Colonic mucosa (tissue), 4 donors: ENCODE measurements at regions not wholly inside any gene's neighbourhood (a gene's known extent, or its start where the extent isn't known, plus 50 kb on each side); places are given as distances from the start of the nearest gene placed in this dataset.
"Not testable (repeated sequence)": the region's sequence is repeated elsewhere in the genome, so short reads cannot be mapped to it uniquely, and the experiment has no call there.

Source experiments
- DNase-seq: peaks from one replicate; pipeline ENCODE4 v3.0.0-alpha.2; 2020
- H3K27ac ChIP-seq: fragments of 200-600 bp; one replicate; pipeline ENCODE4 v1.8.0; 2021
- H3K27me3 ChIP-seq: fragments of 200-600 bp; one replicate; pipeline ENCODE4 v1.8.0; 2021
- H3K36me3 ChIP-seq: fragments of 200-600 bp; one replicate; pipeline ENCODE4 v1.8.0; 2021
- H3K4me1 ChIP-seq: fragments of 200-600 bp; one replicate; pipeline ENCODE4 v1.8.0; 2021; ENCODE audit warnings: mild to moderate bottlenecking
- H3K4me3 ChIP-seq: fragments of 200-600 bp; one replicate; pipeline ENCODE4 v1.8.0; 2021
- H3K9ac ChIP-seq, 2 donors: one replicate each; pipeline ENCODE4 v1.7.0; 2013; ENCODE audit warnings: control low read depth in 2 of 2, low read depth in 2 of 2, low read length in 2 of 2
- H3K9me3 ChIP-seq: fragments of 200-600 bp; one replicate; pipeline ENCODE4 v1.8.0; 2021
- CTCF ChIP-seq: fragments of 200-600 bp; IDR thresholded peaks from one replicate; pipeline ENCODE4 v1.8.0; 2022; ENCODE audit warnings: antibody characterized with exemption, mild to moderate bottlenecking
- intact Hi-C: fragments of 100-400 bp; cut with DNase I; formaldehyde crosslinking; loops from one replicate; pipeline ENCODE4 v1.14.1; 2022
- donor health status: healthy.
- donor health status: DM: no; HTN: no; CAD: no.
- donor health status: DM: no; HTN: no; CAD: no.

GRCh38 chr2:146720170-146720569, 1124.7 kb upstream of the ACVR2A start:
- H3K9me3 ChIP-seq: no peaks in the 10 kb centered on the region
- H3K36me3 ChIP-seq: no peaks in the 10 kb centered on the region
- no peak for DNase-seq
- H3K9ac ChIP-seq: no peak overlapping the region
- no peak for TF ChIP-seq CTCF
- H3K4me1 ChIP-seq: no peaks in the 10 kb centered on the region
- intact Hi-C loops: no loop called here
- no peak overlapping the region for H3K27ac ChIP-seq
- no peaks in the 10 kb centered on the region for H3K27me3 ChIP-seq
- H3K4me3 ChIP-seq: no peak overlapping the region

- H3K27ac ChIP-seq: no peak overlapping the region
- no peaks in the 10 kb centered on the region for H3K4me1 ChIP-seq
- no peaks in the 10 kb centered on the region for H3K36me3 ChIP-seq
- DNase-seq: no peak
- H3K4me3 ChIP-seq: no peak overlapping the region
- H3K9ac ChIP-seq: no peak overlapping the region
- TF ChIP-seq CTCF: no peak
- no peaks in the 10 kb centered on the region for H3K9me3 ChIP-seq
- H3K27me3 ChIP-seq: no peaks in the 10 kb centered on the region
- intact Hi-C loops: no loop called here
Measured at GRCh38 chr2:146716591-146716990, 1128.2 kb upstream of the ACVR2A start.

GRCh38 chr2:146709004-146709403, 1135.8 kb upstream of the ACVR2A start:
- Histone ChIP-seq H3K27me3 (no peaks in the 10 kb centered on the region), H3K9me3 (no peaks in the 10 kb centered on the region), H3K4me3 (no peak overlapping the region), H3K9ac (no peak overlapping the region), H3K27ac (no peak overlapping the region), H3K36me3 (no peaks in the 10 kb centered on the region), H3K4me1 (no peaks in the 10 kb centered on the region)
- TF ChIP-seq CTCF: no peak
- intact Hi-C loops: no loop called here
- no peak for DNase-seq

- Histone ChIP-seq H3K36me3 (no peaks in the 10 kb centered on the region), H3K4me3 (no peak overlapping the region), H3K9ac (no peak overlapping the region), H3K4me1 (no peaks in the 10 kb centered on the region), H3K27me3 (no peaks in the 10 kb centered on the region), H3K9me3 (no peaks in the 10 kb centered on the region), H3K27ac (no peak overlapping the region)
- TF ChIP-seq CTCF: no peak
- no peak for DNase-seq
- intact Hi-C loops: no loop called here
Measured at GRCh38 chr2:146701183-146701582, 1143.6 kb upstream of the ACVR2A start.

- no peak for TF ChIP-seq CTCF
- no peak overlapping the region for H3K9ac ChIP-seq
- H3K27ac ChIP-seq: no peak overlapping the region
- no peak overlapping the region for H3K4me3 ChIP-seq
- no peaks in the 10 kb centered on the region for H3K4me1 ChIP-seq
- no peaks in the 10 kb centered on the region for H3K27me3 ChIP-seq
- no peaks in the 10 kb centered on the region for H3K9me3 ChIP-seq
- DNase-seq: no peak
- no peaks in the 10 kb centered on the region for H3K36me3 ChIP-seq
- intact Hi-C loops: no loop called here
Measured at GRCh38 chr2:146697307-146697706, 1147.5 kb upstream of the ACVR2A start.

GRCh38 chr2:146696787-146697186, 1148.0 kb upstream of the ACVR2A start:
- H3K27ac ChIP-seq, H3K4me3 ChIP-seq, H3K27me3 ChIP-seq, intact Hi-C loops, H3K9ac ChIP-seq, H3K4me1 ChIP-seq, H3K36me3 ChIP-seq, H3K9me3 ChIP-seq, DNase-seq: not testable (repeated sequence)
